IPS-15b (cell line): ENCODE measurements at regions not wholly inside any gene's neighbourhood (a gene's known extent, or its start where the extent isn't known, plus 50 kb on each side); places are given as distances from the start of the nearest gene placed in this dataset.
"Not testable (repeated sequence)": the region's sequence is repeated elsewhere in the genome, so short reads cannot be mapped to it uniquely, and the experiment has no call there.

Experiments used
- H3K27me3 ChIP-seq: one replicate; pipeline ENCODE4 v1.6.1; 2013; ENCODE audit warnings: low read length; ENCODE audit not compliant: control insufficient read depth, insufficient read depth
- H3K36me3 ChIP-seq: one replicate; pipeline ENCODE4 v1.6.1; 2013; ENCODE audit warnings: low read length; ENCODE audit not compliant: control insufficient read depth, insufficient read depth
- H3K4me1 ChIP-seq: one replicate; pipeline ENCODE4 v1.6.1; 2013; ENCODE audit warnings: mild to moderate bottlenecking, low read length; ENCODE audit not compliant: control insufficient read depth, insufficient read depth
- H3K4me3 ChIP-seq: one replicate; pipeline ENCODE4 v1.5.1; 2013; ENCODE audit warnings: low read depth, low read length
- H3K9ac ChIP-seq: one replicate; pipeline ENCODE4 v1.6.1; 2013; ENCODE audit warnings: low read depth, mild to moderate bottlenecking, low read length
- H3K9me3 ChIP-seq: one replicate; pipeline ENCODE4 v1.6.1; 2013; ENCODE audit warnings: mild to moderate bottlenecking, low read length; ENCODE audit not compliant: control insufficient read depth, insufficient read depth

DNA sequence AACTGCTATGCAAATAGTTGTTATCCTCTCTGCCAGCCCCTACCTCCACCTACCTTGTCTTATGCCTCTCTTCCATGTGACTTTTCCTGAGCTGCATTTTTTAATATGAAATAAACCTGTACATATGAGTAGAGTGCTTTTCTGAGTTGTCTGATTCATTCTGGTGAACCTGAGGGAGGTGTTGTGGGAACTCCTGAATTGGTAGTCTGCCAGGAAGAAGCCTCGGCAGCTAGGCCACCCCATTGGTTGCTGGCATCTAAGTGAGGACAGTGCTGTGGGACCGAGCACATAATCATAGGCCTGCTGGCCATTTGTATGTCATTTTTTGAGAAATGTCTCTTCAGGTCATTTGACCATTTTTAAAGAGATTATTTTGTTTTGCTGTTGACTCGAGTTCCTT is 1146.8 kb downstream of the UQCRFS1 start:
- Histone ChIP-seq H3K9me3 (no peaks in the 10 kb centered on the region), H3K27me3 (no peaks in the 10 kb centered on the region), H3K9ac (no peak overlapping the region), H3K36me3 (peaks cover 4% of the 10 kb centered on the region), H3K4me3 (no peak overlapping the region), H3K4me1 (no peaks in the 10 kb centered on the region)

DNA sequence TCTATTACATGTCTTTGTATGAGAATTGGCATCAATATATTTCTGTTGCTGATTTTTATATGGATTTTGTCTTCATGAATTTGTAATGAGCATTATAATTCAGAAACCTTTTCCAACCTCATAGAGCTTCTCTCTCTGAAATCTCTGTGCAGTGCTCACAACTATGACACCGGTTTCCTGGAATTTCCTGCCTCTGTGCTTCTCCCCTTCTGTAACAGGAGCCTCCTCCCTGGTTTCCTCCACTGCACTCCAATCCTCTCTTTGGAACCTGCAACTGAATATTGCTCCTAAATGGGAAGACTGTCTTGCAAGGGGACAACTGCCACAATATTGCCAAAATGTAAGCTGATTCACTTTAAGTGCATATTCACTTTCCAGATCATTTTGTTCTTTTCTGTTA is 1147.9 kb downstream of the UQCRFS1 start:
- Histone ChIP-seq H3K4me1 (no peaks in the 10 kb centered on the region), H3K9me3 (no peaks in the 10 kb centered on the region), H3K36me3 (peaks cover 4% of the 10 kb centered on the region), H3K4me3 (no peak overlapping the region), H3K9ac (no peak overlapping the region), H3K27me3 (no peaks in the 10 kb centered on the region)

DNA sequence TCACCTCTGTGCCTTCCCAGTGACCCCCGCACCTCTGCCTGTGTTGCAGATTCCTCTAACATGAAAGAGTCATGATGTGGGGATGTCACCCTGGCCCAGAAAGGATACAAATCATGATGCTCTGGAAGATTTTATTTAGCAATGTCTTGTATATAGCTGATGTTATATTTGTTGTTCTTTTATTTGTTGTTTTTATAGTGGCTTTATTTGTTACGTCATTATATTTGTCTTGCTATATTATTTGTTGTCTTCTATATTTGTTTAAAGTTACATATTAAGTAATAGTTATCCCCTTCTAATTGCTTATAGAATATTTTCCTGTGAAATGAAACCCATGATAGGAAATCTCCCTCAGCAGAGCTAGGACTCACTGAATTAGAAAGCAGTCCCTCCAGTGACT is 1149.2 kb downstream of the UQCRFS1 start:
- Histone ChIP-seq H3K4me1 (no peaks in the 10 kb centered on the region), H3K9ac (no peak overlapping the region), H3K36me3 (peaks cover 4% of the 10 kb centered on the region), H3K4me3 (no peak overlapping the region), H3K9me3 (no peaks in the 10 kb centered on the region), H3K27me3 (no peaks in the 10 kb centered on the region)

DNA sequence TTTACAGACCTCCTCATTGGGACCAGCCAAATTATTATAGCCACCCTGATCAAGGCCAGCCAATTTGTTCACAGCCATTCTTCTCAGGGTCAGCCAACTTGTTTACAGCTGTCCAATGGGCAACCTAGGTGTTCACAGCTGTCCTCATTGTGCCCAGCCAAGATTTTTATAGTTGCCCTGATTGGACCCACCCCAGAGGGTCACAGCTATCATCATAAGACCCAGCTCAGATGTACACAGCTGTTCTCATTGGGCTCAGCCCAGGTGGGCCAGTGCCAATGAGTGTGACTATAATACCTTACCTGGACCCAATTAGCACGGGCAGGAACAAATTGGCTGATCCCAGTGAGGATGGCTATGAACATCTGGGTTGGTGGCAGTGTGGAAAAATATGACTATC is 1151.8 kb downstream of the UQCRFS1 start:
- Histone ChIP-seq H3K9ac (no peak overlapping the region), H3K9me3 (no peaks in the 10 kb centered on the region), H3K4me1 (no peaks in the 10 kb centered on the region), H3K27me3 (no peaks in the 10 kb centered on the region), H3K36me3 (peaks cover 4% of the 10 kb centered on the region), H3K4me3 (no peak overlapping the region)

DNA sequence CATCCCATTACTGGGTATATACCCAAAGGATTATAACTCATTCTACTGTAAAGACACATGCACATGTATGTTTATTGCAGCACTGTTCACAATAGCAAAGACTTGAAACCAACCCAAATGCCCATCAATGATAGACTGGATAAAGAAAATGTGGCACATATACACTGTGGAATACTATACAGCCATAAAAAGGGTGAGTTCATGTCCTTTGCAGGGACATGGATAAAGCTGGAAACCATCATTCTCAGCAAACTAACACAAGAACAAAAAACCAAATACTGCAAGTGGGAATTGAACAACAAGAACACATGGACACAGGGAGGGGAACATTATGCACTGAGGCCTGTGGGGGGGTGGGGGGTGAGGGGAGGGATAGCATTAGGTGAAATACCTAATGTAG is 1155.9 kb downstream of the UQCRFS1 start:
- not testable (repeated sequence) for H3K4me3 ChIP-seq, H3K4me1 ChIP-seq, H3K9ac ChIP-seq, H3K27me3 ChIP-seq, H3K36me3 ChIP-seq, H3K9me3 ChIP-seq

DNA sequence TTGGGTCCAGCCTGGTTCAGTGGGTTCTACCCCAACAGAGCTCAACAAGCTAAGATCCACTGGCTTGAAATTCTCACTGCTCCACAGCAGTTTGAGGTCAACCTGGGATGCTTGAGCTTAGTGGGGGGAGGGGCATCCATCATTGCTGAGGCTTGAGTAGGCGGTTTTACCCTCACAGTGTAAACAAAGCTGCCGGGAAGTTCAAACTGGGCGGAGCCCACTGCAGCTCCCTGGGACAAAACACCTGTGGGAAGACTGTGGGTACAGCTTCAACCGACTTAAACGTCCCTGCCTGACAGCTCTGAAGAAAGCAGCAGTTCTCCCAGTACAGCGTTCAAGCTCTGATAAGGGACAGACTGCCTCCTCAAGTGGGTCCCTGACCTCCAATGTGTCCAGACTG is 1161.9 kb downstream of the UQCRFS1 start:
- Histone ChIP-seq H3K4me3 (no peak overlapping the region), H3K9ac (no peak overlapping the region), H3K27me3 (no peaks in the 10 kb centered on the region), H3K36me3 (no peaks in the 10 kb centered on the region), H3K9me3 (no peaks in the 10 kb centered on the region), H3K4me1 (no peaks in the 10 kb centered on the region)

DNA sequence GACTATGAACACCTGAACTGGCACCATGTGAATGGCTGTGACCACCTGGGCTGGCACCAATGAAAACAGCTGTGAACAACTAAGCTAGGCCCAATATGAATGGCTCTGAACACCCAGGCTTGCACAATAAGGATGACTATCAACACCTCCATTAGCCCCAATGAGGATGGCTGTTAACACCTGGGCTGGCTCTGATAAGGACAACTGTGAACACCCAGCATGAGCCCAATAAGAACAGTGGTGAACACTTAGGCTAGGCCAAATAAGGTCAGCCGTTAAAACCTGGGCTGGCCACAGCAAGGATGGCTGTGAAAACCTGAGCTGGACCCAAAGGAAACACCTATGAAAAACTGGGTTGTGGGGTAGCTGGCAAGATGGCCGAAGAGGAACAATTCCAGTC is 1163.1 kb downstream of the UQCRFS1 start:
- Histone ChIP-seq H3K9ac (no peak overlapping the region), H3K4me1 (no peaks in the 10 kb centered on the region), H3K9me3 (no peaks in the 10 kb centered on the region), H3K4me3 (no peak overlapping the region), H3K27me3 (no peaks in the 10 kb centered on the region), H3K36me3 (no peaks in the 10 kb centered on the region)

DNA sequence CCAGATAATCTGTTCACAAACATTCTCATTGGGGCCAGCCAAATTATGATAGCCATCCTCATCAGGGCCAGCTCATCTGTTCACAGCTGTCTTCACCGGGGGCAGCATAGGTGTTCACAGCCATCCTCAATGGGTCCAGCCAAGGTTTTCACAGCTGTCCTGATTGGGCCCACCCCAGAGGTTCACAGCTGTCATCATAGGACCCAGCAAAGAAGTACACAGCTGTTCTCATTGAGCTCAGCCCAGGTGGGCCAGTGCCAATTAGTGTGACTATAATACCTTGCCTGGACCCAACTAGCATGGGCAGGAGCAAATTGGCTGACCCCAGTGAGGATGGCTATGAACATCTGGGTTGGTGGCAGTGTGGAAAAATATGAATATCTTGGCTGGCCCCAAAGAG is 1166.0 kb downstream of the UQCRFS1 start:
- Histone ChIP-seq H3K9ac (no peak overlapping the region), H3K27me3 (no peaks in the 10 kb centered on the region), H3K36me3 (no peaks in the 10 kb centered on the region), H3K9me3 (no peaks in the 10 kb centered on the region), H3K4me1 (no peaks in the 10 kb centered on the region), H3K4me3 (no peak overlapping the region)

DNA sequence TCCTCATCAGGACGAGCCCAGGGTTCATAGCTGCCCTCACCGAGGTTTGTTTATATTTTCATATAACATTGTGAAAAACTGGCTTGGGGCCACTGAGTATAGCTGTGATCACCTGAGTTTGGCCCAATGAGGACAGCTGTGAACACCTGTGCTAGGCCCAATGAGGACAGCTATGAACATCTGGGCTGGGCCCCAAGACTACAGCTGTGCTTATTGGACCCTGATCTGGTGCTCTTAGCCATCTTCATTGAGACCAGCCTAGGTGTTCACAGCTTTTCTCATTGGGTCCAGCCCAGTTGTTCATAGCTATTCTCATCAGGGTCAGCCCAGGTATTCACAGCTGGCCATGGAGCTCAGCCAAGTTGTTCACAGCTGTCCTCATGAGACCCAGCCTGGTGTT is 1167.3 kb downstream of the UQCRFS1 start:
- Histone ChIP-seq H3K36me3 (no peaks in the 10 kb centered on the region), H3K4me1 (no peaks in the 10 kb centered on the region), H3K9ac (no peak overlapping the region), H3K9me3 (no peaks in the 10 kb centered on the region), H3K4me3 (no peak overlapping the region), H3K27me3 (no peaks in the 10 kb centered on the region)

DNA sequence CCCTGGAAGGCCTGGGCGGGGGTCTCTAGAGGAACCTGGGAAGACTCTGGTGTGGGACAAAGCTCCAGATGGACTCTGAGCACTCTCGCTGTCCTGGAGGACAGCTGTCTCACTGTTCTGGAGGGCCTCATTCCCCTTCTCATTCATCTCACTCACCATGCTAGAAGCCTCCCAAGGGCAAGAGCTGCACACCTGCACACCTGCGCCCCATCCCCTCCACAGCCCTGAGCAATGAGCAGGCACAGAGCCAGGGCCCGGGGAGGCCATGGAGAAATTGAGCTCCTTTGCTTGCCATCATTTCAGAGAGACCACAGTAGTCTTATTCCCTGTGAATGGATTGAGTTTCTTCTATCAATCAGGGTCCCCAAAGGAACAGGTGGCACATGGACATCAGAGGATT is 1168.5 kb downstream of the UQCRFS1 start:
- Histone ChIP-seq H3K9ac (no peak overlapping the region), H3K4me3 (no peak overlapping the region), H3K36me3 (no peaks in the 10 kb centered on the region), H3K27me3 (no peaks in the 10 kb centered on the region), H3K9me3 (no peaks in the 10 kb centered on the region), H3K4me1 (no peaks in the 10 kb centered on the region)

DNA sequence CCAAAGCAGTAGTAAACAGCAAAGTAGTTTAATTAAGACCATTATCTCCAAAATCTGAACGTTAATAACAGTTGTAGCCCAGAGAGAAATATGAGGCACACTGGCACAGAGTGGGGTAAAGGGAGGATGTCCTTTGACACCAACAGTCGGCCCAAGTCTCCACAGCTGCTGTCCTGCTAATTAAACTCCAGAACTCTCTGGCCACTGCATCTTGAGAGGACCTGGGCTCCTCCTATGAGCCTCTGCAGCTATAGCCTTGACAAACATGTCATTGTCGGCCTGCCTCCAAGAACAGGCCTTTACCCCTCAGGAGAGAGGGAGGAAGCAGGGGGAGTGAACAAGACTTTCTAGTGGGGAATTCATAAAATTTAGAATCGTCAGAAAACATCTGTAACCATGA is 1170.4 kb downstream of the UQCRFS1 start:
- no peaks in the 10 kb centered on the region for H3K36me3 ChIP-seq
- no peak overlapping the region for H3K9ac ChIP-seq
- H3K27me3 ChIP-seq, result no peaks in the 10 kb centered on the region
- H3K9me3 ChIP-seq, result no peaks in the 10 kb centered on the region
- no peak overlapping the region for H3K4me3 ChIP-seq
- no peaks in the 10 kb centered on the region for H3K4me1 ChIP-seq

DNA sequence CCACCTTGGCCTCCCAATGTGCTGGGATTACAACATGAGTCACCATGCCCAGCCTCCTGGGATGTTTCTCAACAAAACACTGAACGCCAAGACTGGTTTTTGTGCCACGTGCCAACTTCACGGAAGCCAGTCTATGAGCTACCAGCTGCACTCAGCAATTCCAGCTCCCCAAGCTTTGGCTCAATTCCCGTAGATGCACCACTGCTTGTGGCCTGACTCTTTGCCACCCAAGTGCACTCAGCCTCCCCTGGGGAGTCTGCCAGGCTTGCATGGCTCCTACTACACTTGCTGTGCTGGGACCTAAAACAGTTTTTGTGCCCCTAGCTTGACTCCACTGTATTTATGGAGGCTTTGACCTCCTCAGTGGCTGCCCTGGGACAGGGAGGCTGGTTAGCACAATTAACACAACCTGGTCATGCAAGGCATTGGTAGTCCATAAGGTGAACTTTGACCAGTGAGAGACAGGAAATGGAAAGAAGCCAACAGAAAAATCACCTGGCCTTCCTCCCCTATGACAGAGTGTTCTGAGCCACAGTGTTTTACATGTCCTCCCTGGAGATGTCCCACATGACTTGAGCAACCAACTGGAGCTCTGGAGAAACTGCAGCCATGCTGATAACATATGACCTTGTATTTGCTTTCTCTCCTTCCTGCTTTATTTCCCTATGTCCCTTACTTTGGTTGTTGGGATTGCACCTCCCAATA is 1173.1 kb downstream of the UQCRFS1 start:
- H3K9me3 ChIP-seq, result no peaks in the 10 kb centered on the region
- H3K36me3 ChIP-seq, result no peaks in the 10 kb centered on the region
- no peaks in the 10 kb centered on the region for H3K27me3 ChIP-seq
- H3K9ac ChIP-seq, result no peak overlapping the region
- H3K4me1 ChIP-seq, result no peaks in the 10 kb centered on the region
- H3K4me3 ChIP-seq, result no peak overlapping the region
